Right lobe of liver (tissue), 4 donors: ENCODE measurements at regions not wholly inside any gene's neighbourhood (a gene's known extent, or its start where the extent isn't known, plus 50 kb on each side); places are given as distances from the start of the nearest gene placed in this dataset.

Experiments used
- POLR2A ChIP-seq: fragments of 450-650 bp; IDR thresholded peaks from one replicate; pipeline ENCODE4 v1.6.1; 2017; ENCODE audit warnings: antibody characterized with exemption, mild to moderate bottlenecking
- TF ChIP-seq, protein P1 (sequence below), 4 donors: fragments of 200-600 bp in 3 of 4; fragments of 450-650 bp in 1 of 4; IDR thresholded peaks; one replicate each; pipeline versions ENCODE4 v1.5.1 to v1.8.0; 2016 to 2022; ENCODE audit warnings: antibody characterized with exemption in 4 of 4, mild to moderate bottlenecking in 2 of 4
- donor health status: DM: no; HTN: no; CAD: no.
- donor health status: DM: no; HTN: no; CAD: no.
- donor health status: DM: no; HTN: yes; CAD: no.

GRCh38 chr11:79672786-79673185 is 232.0 kb upstream of the TENM4 start:
- TF ChIP-seq, protein P1, sequence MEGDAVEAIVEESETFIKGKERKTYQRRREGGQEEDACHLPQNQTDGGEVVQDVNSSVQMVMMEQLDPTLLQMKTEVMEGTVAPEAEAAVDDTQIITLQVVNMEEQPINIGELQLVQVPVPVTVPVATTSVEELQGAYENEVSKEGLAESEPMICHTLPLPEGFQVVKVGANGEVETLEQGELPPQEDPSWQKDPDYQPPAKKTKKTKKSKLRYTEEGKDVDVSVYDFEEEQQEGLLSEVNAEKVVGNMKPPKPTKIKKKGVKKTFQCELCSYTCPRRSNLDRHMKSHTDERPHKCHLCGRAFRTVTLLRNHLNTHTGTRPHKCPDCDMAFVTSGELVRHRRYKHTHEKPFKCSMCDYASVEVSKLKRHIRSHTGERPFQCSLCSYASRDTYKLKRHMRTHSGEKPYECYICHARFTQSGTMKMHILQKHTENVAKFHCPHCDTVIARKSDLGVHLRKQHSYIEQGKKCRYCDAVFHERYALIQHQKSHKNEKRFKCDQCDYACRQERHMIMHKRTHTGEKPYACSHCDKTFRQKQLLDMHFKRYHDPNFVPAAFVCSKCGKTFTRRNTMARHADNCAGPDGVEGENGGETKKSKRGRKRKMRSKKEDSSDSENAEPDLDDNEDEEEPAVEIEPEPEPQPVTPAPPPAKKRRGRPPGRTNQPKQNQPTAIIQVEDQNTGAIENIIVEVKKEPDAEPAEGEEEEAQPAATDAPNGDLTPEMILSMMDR (IDR thresholded peaks at IDR 0.05) = no peak
- no peak for TF ChIP-seq POLR2A
